CD1c-positive myeloid dendritic cell (primary cell): ENCODE measurements at regions not wholly inside any gene's neighbourhood (a gene's known extent, or its start where the extent isn't known, plus 50 kb on each side); places are given as distances from the start of the nearest gene placed in this dataset.
"Not testable (repeated sequence)": the region's sequence is repeated elsewhere in the genome, so short reads cannot be mapped to it uniquely, and the experiment has no call there.

Experiments used
- DNase-seq: peaks from one replicate; pipeline ENCODE4 v3.0.0-alpha.2; 2016; ENCODE audit errors: extremely low spot score

GRCh38 chr7:81135324-81135723 is 216.5 kb upstream of the SEMA3C start:
- no peak for DNase-seq

DNA sequence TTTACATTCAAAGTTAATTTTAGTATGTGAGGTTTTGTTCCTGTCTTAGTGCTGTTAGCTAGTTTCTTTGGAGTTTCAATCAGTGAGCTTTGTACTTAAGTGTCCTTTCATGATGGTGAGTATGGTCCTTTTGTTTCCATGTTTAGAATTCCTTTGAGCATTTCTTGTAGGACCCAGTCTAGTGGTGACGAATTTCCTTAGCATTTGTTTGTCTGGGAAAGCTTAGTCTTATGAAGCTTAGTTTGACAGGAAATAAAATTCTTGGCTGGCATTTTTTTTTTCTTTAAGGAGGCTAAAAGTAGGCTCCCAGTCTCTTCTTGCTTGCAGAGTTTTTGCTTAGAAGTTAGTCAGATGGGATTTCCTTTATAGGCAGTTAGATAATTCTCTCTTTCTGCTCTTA is 209.2 kb upstream of the SEMA3C start:
- no peak for DNase-seq

DNA sequence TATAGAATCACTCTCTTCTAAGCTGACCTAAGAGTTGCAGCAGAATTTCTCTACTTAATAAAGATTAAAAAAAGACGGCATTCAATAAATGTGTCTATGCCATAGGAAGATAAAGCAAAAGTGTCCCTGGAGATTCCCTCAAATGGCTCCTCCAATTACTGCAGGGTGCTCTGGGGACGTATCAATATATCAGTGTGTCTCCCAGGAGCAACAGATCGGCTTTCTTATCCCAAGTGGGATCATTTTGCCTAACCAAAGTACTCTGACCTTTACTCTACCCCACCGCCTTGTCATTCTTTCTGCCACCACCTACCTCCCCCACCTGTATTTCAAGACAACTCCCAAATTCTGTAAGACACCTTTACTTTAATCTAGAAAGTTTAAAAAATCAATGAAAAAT is 202.0 kb upstream of the SEMA3C start:
- no peak for DNase-seq

DNA sequence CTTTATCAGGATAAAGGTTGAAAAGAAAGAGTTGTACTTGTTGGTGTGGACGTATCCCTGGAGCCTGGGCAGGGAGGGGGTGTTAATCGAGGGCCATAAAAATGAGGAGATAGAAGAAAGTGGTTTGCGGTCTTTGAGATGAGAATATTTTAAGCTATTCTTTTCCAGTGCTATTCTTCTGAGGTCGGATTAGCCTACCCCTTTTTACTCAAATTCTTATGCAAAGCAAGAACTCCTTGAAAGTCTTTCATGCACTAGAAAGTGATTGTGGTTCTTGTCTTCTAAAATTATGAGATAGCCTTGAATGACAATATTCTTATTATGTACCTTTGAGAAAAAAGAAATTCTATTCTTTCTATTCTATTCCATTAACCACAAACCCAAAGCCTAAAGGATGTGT is 201.3 kb upstream of the SEMA3C start:
- no peak for DNase-seq

GRCh38 chr7:81114633-81115032 is 195.8 kb upstream of the SEMA3C start:
- DNase-seq = no peak

- DNase-seq = no peak
Measured at GRCh38 chr7:81112731-81113130, 193.9 kb upstream of the SEMA3C start.

DNA sequence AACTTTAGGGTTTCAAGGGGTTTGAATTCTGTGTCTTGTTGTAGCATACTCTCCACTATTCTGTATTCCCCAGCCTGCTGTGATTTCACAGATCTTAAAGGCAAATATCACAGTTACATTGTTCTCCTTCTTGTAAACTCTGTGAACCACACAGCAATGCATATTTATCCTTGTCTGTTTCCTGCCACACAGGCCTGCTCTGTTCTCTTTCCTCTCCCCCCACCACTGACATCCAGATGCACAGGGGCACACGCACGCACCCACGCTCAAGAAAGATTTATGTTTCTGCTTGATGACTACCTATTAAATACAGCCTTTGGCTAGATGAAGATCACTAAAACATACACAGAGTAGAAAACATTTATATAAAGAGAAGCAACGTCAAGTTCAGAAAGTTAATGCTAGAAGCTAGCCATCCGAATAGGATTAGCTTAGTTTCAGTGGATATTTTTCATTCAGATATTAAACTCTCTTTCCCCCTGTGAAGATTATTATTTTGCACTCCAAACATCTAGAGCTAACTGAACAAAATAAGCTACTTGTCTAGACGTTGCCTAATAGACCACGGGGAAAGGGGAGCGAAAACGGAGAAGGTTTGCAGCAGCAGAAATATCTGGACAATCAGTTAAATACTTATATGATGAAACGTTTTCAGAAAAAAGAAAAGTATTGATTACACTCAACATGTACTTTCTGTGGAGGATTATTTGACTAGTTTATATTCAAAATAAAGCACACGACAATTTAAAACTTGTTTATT is 193.1 kb upstream of the SEMA3C start:
- no peak for DNase-seq

- DNase-seq = no peak
Measured at GRCh38 chr7:81111358-81111757, 192.5 kb upstream of the SEMA3C start.

GRCh38 chr7:81110673-81111072 is 191.8 kb upstream of the SEMA3C start:
- no peak for DNase-seq

DNA sequence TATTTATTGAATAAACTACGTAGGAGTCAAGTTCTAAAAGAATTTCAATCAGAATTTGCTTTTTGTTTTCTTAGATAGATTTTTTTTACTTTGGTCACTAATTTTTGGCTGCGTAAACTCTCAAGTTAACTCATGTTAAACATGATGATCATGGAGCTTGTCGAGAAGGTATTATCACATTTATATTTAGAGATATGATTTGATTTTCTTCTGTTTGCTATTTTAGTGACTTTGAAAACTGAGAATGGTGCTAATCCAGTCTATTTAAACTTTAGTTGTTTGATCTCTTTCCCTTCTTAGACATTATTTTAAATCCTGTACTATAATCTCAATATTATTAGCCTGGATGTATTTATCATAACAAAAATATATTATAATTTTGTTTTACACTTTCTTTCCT is 179.4 kb upstream of the SEMA3C start:
- no peak for DNase-seq

- DNase-seq = no peak
Measured at GRCh38 chr7:81094952-81095351, 176.1 kb upstream of the SEMA3C start.

DNA sequence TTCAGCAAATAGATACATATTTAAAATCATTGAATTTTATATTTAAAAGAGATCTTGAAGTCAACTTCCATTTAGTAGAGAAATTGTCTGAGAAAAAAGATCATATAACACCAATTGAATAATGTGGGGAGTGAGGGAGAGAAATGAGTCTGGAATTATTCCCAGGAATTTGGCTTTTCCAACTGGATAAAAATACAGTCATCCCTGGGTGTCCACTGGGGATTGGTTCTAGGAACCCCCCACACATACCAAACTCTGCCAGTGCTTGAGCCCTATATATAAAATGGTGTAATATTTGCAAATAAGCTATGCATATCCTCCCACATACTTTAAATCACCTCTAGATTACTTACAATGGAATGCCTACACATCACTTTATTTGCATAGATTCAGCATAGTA is 162.8 kb upstream of the SEMA3C start:
- no peak for DNase-seq

- no peak for DNase-seq
Measured at GRCh38 chr7:81080553-81080952, 161.7 kb upstream of the SEMA3C start.

GRCh38 chr7:81079746-81080145 is 160.9 kb upstream of the SEMA3C start:
- DNase-seq = no peak

GRCh38 chr7:81075150-81075549 is 156.3 kb upstream of the SEMA3C start:
- no peak for DNase-seq

- no peak for DNase-seq
Measured at GRCh38 chr7:81074406-81074805, 155.6 kb upstream of the SEMA3C start.

GRCh38 chr7:81073931-81074251 is 155.0 kb upstream of the SEMA3C start:
- no peak for DNase-seq

- no peak for DNase-seq
Measured at GRCh38 chr7:81070956-81071355, 152.1 kb upstream of the SEMA3C start.

GRCh38 chr7:81066797-81067196 is 147.9 kb upstream of the SEMA3C start:
- DNase-seq = no peak

DNA sequence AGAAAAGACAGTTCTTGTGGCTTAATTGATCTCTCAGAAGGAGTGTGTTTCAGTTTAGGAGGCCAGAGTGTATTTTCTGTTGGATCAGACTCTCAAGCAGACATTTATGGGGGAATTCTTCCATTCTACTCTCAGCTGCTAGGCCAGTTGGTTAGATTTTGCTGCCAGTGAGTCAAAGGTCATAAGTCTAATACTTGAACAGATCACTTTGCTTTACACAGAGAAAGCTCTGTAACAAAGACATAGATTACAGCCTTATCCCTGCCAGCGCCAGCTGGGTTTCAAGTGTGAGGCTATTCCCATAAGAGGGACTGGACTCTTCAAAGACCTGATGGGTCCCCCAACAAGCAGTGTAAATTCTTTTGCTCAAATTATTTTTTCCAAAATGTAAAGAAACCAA is 145.6 kb upstream of the SEMA3C start:
- no peak for DNase-seq

DNA sequence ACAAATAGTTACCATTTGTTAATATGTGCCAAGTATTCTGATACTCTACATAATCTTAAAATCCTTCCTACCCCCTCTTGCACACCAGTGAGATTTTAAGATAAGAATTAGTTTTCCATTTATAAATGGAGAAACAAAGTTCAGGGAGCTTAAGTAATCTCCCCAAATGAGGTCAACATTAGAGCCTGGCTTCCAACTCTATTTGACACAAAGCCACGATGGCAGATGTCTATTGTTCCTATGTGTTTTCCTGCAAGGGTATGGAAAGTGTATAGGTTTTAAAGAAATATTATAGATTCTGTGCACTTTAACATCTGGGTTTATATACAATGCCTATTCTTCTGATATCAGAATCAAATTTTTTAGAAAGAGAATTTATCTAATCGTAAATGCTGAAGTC is 143.9 kb upstream of the SEMA3C start:
- DNase-seq = no peak

- not testable (repeated sequence) for DNase-seq
Measured at GRCh38 chr7:81057469-81057868, 138.6 kb upstream of the SEMA3C start.

DNA sequence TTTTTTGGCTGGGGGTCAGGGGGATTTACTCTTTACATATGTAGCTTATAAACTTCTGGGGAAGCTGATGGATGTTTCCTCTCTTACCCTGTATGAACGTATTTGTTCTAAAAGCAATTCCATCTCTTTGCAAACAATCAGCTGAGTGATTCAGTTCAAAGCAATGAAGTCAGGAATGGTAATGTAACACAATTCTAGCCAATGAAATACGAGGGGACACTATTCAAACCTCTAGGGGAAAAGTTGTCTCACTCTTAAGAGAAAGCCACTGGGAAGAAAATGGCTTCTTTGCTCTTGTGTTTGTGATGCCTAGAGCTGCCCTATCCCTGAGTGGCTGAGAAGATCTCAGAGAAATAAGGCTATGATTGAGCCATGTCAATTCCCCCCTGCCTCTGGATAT is 134.8 kb upstream of the SEMA3C start:
- DNase-seq = no peak

DNA sequence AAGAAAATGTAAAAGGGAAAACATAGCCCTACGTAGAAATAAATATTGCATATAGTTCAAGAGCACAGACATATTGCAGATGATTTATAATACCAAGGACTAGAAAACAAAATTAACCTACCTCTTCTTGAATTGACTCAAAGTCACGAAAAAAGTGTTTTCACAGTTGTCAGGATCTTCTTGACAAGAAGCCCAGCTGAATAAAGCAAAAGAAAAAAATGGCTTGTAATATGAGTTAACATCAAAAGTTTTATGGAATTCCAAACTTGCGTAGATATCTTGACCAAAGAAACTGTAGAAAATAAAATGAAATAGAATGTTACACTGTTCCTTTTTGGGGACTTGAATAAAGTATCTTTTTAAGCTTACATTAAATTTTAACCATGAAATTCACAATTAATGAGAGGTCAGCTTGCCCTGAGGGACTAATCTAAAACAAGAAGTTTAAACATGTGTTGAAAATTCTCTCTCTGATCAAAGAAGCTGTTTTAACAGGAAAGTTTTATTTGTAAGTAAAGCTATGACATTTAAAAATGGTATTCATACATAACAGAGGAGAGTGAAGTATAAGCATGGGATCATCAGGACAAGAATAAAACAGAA is 133.1 kb upstream of the SEMA3C start:
- no peak for DNase-seq
